Gastrocnemius medialis (tissue), 4 donors: ENCODE measurements at regions not wholly inside any gene's neighbourhood (a gene's known extent, or its start where the extent isn't known, plus 50 kb on each side); places are given as distances from the start of the nearest gene placed in this dataset.

Experiments used
- ATAC-seq, 2 donors: fragments of 150-250 bp; one replicate each; pipeline ENCODE4 v1.9.1; 2016
- DNase-seq, 2 donors: peaks; one replicate each; pipeline ENCODE4 v3.0.0-alpha.2; 2019
- H3K27ac ChIP-seq, 4 donors: fragments of 200-600 bp; sonication (generic); 1 replicate in 1 of 4; 2 replicates in 3 of 4; pipeline ENCODE4 v1.5.1; 2016 to 2018; ENCODE audit warnings: mild to moderate bottlenecking in 2 of 4, moderate library complexity in 1 of 4
- H3K27me3 ChIP-seq, 3 donors: fragments of 200-600 bp; sonication (generic) in 2 of 3; 1 replicate in 1 of 3; 2 replicates in 2 of 3; pipeline versions ENCODE4 v1.5.1 to v1.6.0; 2016 to 2019; ENCODE audit warnings: mild to moderate bottlenecking in 1 of 3, moderate library complexity in 1 of 3
- H3K36me3 ChIP-seq, 2 donors: fragments of 200-600 bp; sonication (generic) in 1 of 2; one replicate each; pipeline ENCODE4 v1.5.1; 2017 to 2018
- H3K4me1 ChIP-seq, 2 donors: fragments of 200-600 bp; sonication (generic) in 1 of 2; one replicate each; pipeline ENCODE4 v1.5.1; 2016 to 2017; ENCODE audit warnings: mild to moderate bottlenecking in 2 of 2
- H3K4me3 ChIP-seq, 4 donors: fragments of 200-600 bp; sonication (generic) in 3 of 4; 1 replicate in 1 of 4; 2 replicates in 3 of 4; pipeline ENCODE4 v1.5.1; 2016 to 2019; ENCODE audit warnings: mild to moderate bottlenecking in 2 of 4
- H3K9me3 ChIP-seq, 3 donors: fragments of 200-600 bp; sonication (generic) in 2 of 3; 1 replicate in 1 of 3; 2 replicates in 2 of 3; pipeline ENCODE4 v1.5.1; 2016 to 2019
- POLR2A ChIP-seq, 2 donors: fragments of 450-650 bp; IDR thresholded peaks; one replicate each; pipeline ENCODE4 v1.6.1; 2017; ENCODE audit warnings: antibody characterized with exemption in 2 of 2, mild to moderate bottlenecking in 2 of 2, moderate library complexity in 2 of 2
- in situ Hi-C, 4 donors: fragments of 200-750 bp; cut with MboI; loops; one replicate each; pipeline versions ENCODE4 v1.15.0 to v1.8.0; 2017; ENCODE audit warnings: low sequenced_read_pairs in 4 of 4
- intact Hi-C: fragments of 100-400 bp; cut with DNase I; formaldehyde crosslinking; loops from one replicate; pipeline ENCODE4 v1.15.1; 2023; ENCODE audit warnings: low total_unique reads
- TF ChIP-seq, protein P1 (sequence below), 5 experiments: fragments of 450-650 bp in 3 of 5; fragments of 200-600 bp in 2 of 5; sonication (generic) in 2 of 5; IDR thresholded peaks in 4 of 5; conservative IDR thresholded peaks in 1 of 5; 1 replicate in 4 of 5; 2 replicates in 1 of 5; pipeline ENCODE4 v1.5.1; 2016 to 2019; ENCODE audit warnings: antibody characterized with exemption in 5 of 5, mild to moderate bottlenecking in 3 of 5, moderate library complexity in 3 of 5

DNA sequence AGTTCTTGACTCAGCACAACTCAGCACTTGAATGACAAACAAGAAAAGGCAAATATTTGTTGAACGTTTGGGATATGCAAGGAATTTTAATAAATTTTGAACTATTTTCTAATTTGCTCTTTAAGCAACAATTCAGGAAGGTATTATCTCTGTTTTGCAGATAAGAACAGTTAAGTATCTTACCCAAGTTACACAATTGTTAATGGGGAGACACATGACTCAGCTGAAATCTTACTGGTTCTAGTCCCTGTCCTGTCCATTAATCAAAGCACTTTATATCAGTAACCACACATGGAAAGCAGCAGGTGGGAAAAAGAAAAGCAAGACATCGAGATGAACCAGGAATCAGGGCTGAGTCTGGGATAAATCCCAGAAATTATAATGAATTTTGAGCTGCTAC, 493.9 kb upstream of the PIK3C3 start:
- Histone ChIP-seq H3K27ac (no peak overlapping the region), H3K36me3 (no peaks in the 10 kb centered on the region), H3K4me3 (no peak overlapping the region), H3K27me3 (no peaks in the 10 kb centered on the region), H3K4me1 (no peaks in the 10 kb centered on the region), H3K9me3 (no peaks in the 10 kb centered on the region)
- intact Hi-C loops: no loop called here
- in situ Hi-C loops: no loop called here
- TF ChIP-seq, protein P1, sequence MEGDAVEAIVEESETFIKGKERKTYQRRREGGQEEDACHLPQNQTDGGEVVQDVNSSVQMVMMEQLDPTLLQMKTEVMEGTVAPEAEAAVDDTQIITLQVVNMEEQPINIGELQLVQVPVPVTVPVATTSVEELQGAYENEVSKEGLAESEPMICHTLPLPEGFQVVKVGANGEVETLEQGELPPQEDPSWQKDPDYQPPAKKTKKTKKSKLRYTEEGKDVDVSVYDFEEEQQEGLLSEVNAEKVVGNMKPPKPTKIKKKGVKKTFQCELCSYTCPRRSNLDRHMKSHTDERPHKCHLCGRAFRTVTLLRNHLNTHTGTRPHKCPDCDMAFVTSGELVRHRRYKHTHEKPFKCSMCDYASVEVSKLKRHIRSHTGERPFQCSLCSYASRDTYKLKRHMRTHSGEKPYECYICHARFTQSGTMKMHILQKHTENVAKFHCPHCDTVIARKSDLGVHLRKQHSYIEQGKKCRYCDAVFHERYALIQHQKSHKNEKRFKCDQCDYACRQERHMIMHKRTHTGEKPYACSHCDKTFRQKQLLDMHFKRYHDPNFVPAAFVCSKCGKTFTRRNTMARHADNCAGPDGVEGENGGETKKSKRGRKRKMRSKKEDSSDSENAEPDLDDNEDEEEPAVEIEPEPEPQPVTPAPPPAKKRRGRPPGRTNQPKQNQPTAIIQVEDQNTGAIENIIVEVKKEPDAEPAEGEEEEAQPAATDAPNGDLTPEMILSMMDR (IDR thresholded peaks at IDR 0.05 in 4 of 5, conservative IDR thresholded peaks at IDR 0.05 in 1 of 5): no peak
- TF ChIP-seq POLR2A (IDR thresholded peaks at IDR 0.05): no peak
- DNase-seq (no peak), ATAC-seq (no peak)

DNA sequence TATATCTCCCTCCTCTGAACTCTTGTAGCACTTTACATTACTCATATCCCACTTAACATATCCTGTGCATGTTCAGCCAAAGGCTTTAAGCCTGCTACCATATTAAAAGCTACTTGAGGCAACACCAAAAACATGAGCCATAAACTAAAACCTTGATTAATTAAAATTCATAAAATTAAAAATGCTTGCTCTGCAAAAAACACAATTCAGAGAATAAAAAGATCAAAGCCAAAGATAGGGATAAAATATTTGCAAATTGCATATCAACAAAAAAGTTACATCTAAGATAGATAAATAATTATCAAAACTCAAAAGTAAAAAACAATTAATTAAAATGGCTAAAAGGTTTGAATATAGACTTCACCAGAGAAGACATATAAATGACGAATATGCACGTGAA, 495.4 kb upstream of the PIK3C3 start:
- ATAC-seq: no peak
- no peaks in the 10 kb centered on the region for H3K36me3 ChIP-seq
- no peaks in the 10 kb centered on the region for H3K4me1 ChIP-seq
- no peaks in the 10 kb centered on the region for H3K27me3 ChIP-seq
- TF ChIP-seq, protein P1 (IDR thresholded peaks at IDR 0.05 in 4 of 5, conservative IDR thresholded peaks at IDR 0.05 in 1 of 5): no peak
- TF ChIP-seq POLR2A (IDR thresholded peaks at IDR 0.05): no peak
- no peak overlapping the region for H3K27ac ChIP-seq
- H3K9me3 ChIP-seq: no peaks in the 10 kb centered on the region
- in situ Hi-C loops: no loop called here
- H3K4me3 ChIP-seq: no peak overlapping the region
- intact Hi-C loops: no loop called here
- DNase-seq: no peak

DNA sequence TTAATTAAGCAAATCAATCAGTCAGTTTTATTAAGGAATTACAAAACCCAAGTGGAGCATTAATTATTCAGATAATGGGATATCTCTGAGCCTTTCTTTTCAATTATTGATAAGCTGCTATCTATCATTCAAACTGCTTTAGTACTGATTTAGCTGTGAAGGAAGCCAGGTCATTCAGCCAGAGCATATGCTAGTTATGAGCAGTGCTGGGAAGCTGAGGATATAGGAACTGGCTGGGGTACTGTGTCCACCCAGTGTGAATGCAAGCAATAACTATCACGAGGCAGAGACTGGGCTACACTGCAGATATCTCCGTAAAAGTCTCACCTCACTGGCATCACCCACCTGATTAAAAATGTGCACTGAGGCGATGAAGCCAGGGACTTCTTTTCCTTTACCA, 496.7 kb upstream of the PIK3C3 start:
- no peaks in the 10 kb centered on the region for H3K4me1 ChIP-seq
- in situ Hi-C loops (no loop called here), intact Hi-C loops (no loop called here)
- DNase-seq: no peak
- no peaks in the 10 kb centered on the region for H3K9me3 ChIP-seq
- H3K27ac ChIP-seq: no peak overlapping the region
- ATAC-seq: no peak
- H3K27me3 ChIP-seq: no peaks in the 10 kb centered on the region
- H3K36me3 ChIP-seq: no peaks in the 10 kb centered on the region
- no peak overlapping the region for H3K4me3 ChIP-seq
- TF ChIP-seq, protein P1 (IDR thresholded peaks at IDR 0.05 in 4 of 5, conservative IDR thresholded peaks at IDR 0.05 in 1 of 5): no peak
- no peak for TF ChIP-seq POLR2A (IDR thresholded peaks at IDR 0.05)

DNA sequence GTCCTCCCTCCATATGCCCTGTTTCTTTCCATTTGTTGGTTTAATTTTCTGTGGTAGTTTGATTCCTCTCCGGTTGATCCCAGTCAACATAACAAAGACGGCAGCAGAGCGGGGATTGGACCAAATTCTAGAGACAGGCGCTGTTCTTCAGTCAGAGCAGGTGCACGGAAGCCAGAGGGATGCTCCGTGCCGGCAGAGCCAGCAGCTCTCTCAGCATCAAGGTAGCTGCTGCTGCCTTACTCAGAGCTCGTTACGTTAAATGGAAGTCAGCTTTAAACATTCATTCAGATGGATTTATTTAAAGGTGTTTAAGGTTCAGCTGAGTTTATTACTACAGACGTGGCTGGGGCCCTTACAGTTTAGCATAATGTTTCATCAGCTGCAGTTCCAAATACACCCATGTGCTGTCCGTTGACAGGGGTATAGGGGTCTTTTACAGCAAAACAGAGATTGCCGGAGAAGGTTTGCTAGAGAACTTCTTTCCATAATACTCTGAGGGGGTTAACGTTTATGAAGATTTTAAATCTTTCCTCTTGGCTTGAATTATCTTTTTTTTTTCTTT, 497.2 kb upstream of the PIK3C3 start:
- Histone ChIP-seq H3K27me3 (no peaks in the 10 kb centered on the region), H3K27ac (no peak overlapping the region), H3K4me3 (no peak overlapping the region), H3K4me1 (no peaks in the 10 kb centered on the region), H3K9me3 (no peaks in the 10 kb centered on the region), H3K36me3 (no peaks in the 10 kb centered on the region)
- intact Hi-C loops: no loop called here
- TF ChIP-seq POLR2A (IDR thresholded peaks at IDR 0.05): no peak
- in situ Hi-C loops: no loop called here
- DNase-seq (no peak), ATAC-seq (no peak)

DNA sequence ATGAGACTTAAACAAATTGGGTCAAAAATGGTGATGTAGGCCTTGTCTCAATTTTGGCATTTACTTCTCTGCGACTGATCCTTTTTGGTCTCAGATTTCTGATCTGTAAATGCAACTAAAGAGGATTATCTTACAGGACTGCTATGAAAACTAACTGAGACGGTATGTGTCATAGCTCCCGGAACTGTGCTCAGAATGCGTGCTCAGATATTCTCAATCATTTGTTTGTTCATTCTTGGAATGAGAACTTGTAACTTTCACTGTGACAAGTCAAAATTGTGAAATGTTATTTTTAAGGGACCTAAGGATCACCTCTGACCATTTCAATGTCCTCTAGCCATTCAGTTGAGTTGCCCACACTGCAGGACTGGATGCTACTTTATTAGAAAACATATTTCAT, 498.2 kb upstream of the PIK3C3 start:
- Histone ChIP-seq H3K9me3 (no peaks in the 10 kb centered on the region), H3K27me3 (no peaks in the 10 kb centered on the region), H3K36me3 (no peaks in the 10 kb centered on the region), H3K27ac (no peak overlapping the region), H3K4me3 (no peak overlapping the region), H3K4me1 (no peaks in the 10 kb centered on the region)
- ATAC-seq (no peak), DNase-seq (no peak)
- in situ Hi-C loops: no loop called here
- TF ChIP-seq, protein P1 (IDR thresholded peaks at IDR 0.05 in 4 of 5, conservative IDR thresholded peaks at IDR 0.05 in 1 of 5): no peak
- no peak for TF ChIP-seq POLR2A (IDR thresholded peaks at IDR 0.05)
- intact Hi-C loops: no loop called here
